Osteocyte (in vitro differentiated cells): ENCODE measurements at regions not wholly inside any gene's neighbourhood (a gene's known extent, or its start where the extent isn't known, plus 50 kb on each side); places are given as distances from the start of the nearest gene placed in this dataset.
"Not testable (repeated sequence)": the region's sequence is repeated elsewhere in the genome, so short reads cannot be mapped to it uniquely, and the experiment has no call there.

ENCODE experiments used
- DNase-seq: peaks from one replicate; pipeline ENCODE4 v3.0.0; 2021; ENCODE audit warnings: mixed read lengths; ENCODE audit not compliant: unreplicated experiment; ENCODE audit errors: extremely low spot score
- H3K27ac Mint-ChIP-seq: one replicate; pipeline ENCODE4 v1.8.0; 2021; ENCODE audit warnings: mild to moderate bottlenecking, mixed read lengths; ENCODE audit not compliant: unreplicated experiment
- H3K27me3 Mint-ChIP-seq: one replicate; pipeline ENCODE4 v1.8.0; 2021; ENCODE audit warnings: mixed read lengths; ENCODE audit not compliant: unreplicated experiment
- H3K36me3 Mint-ChIP-seq: one replicate; pipeline ENCODE4 v1.8.0; 2021; ENCODE audit warnings: mixed read lengths; ENCODE audit not compliant: unreplicated experiment
- H3K4me1 Mint-ChIP-seq: one replicate; pipeline ENCODE4 v1.8.0; 2021; ENCODE audit warnings: mixed read lengths; ENCODE audit not compliant: unreplicated experiment
- H3K4me3 Mint-ChIP-seq: one replicate; pipeline ENCODE4 v1.8.0; 2021; ENCODE audit warnings: mild to moderate bottlenecking, moderate library complexity, mixed read lengths; ENCODE audit not compliant: unreplicated experiment
- H3K9me3 Mint-ChIP-seq: one replicate; pipeline ENCODE4 v1.8.0; 2021; ENCODE audit warnings: mixed read lengths; ENCODE audit not compliant: unreplicated experiment
- TF ChIP-seq, protein P1 (sequence below): fragments of 200-600 bp; sonication (generic); IDR thresholded peaks from 2 replicates; pipeline ENCODE4 v1.5.0; 2021; ENCODE audit warnings: antibody characterized with exemption, mild to moderate bottlenecking, moderate library complexity

GRCh38 chr9:88628114-88628513 is 93.1 kb downstream of the NXNL2 start:
- Mint-ChIP-seq H3K4me1 (no peaks in the 10 kb centered on the region), H3K27me3 (peaks cover 8% of the 10 kb centered on the region), H3K9me3 (peaks cover 5% of the 10 kb centered on the region), H3K36me3 (no peaks in the 10 kb centered on the region), H3K27ac (no peak overlapping the region), H3K4me3 (no peak overlapping the region)
- DNase-seq: no peak
- TF ChIP-seq, protein P1, sequence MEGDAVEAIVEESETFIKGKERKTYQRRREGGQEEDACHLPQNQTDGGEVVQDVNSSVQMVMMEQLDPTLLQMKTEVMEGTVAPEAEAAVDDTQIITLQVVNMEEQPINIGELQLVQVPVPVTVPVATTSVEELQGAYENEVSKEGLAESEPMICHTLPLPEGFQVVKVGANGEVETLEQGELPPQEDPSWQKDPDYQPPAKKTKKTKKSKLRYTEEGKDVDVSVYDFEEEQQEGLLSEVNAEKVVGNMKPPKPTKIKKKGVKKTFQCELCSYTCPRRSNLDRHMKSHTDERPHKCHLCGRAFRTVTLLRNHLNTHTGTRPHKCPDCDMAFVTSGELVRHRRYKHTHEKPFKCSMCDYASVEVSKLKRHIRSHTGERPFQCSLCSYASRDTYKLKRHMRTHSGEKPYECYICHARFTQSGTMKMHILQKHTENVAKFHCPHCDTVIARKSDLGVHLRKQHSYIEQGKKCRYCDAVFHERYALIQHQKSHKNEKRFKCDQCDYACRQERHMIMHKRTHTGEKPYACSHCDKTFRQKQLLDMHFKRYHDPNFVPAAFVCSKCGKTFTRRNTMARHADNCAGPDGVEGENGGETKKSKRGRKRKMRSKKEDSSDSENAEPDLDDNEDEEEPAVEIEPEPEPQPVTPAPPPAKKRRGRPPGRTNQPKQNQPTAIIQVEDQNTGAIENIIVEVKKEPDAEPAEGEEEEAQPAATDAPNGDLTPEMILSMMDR: no peak

GRCh38 chr9:88628811-88629210 is 93.8 kb downstream of the NXNL2 start:
- Mint-ChIP-seq H3K9me3 (peaks cover 5% of the 10 kb centered on the region), H3K27ac (no peak overlapping the region), H3K4me1 (no peaks in the 10 kb centered on the region), H3K4me3 (no peak overlapping the region), H3K27me3 (peaks cover 8% of the 10 kb centered on the region), H3K36me3 (no peaks in the 10 kb centered on the region)
- no peak for DNase-seq
- TF ChIP-seq, protein P1: no peak

GRCh38 chr9:88630574-88630973 is 95.6 kb downstream of the NXNL2 start:
- H3K27ac Mint-ChIP-seq, H3K9me3 Mint-ChIP-seq, H3K4me1 Mint-ChIP-seq, H3K36me3 Mint-ChIP-seq, H3K4me3 Mint-ChIP-seq, DNase-seq, H3K27me3 Mint-ChIP-seq: not testable (repeated sequence)

GRCh38 chr9:88635151-88635550 is 100.2 kb downstream of the NXNL2 start:
- H3K4me3 Mint-ChIP-seq: no peak overlapping the region
- H3K27ac Mint-ChIP-seq: no peak overlapping the region
- DNase-seq: no peak
- no peaks in the 10 kb centered on the region for H3K36me3 Mint-ChIP-seq
- TF ChIP-seq, protein P1: no peak
- peaks cover 35% of the 10 kb centered on the region for H3K27me3 Mint-ChIP-seq
- peaks cover 20% of the 10 kb centered on the region for H3K9me3 Mint-ChIP-seq
- no peaks in the 10 kb centered on the region for H3K4me1 Mint-ChIP-seq

DNA sequence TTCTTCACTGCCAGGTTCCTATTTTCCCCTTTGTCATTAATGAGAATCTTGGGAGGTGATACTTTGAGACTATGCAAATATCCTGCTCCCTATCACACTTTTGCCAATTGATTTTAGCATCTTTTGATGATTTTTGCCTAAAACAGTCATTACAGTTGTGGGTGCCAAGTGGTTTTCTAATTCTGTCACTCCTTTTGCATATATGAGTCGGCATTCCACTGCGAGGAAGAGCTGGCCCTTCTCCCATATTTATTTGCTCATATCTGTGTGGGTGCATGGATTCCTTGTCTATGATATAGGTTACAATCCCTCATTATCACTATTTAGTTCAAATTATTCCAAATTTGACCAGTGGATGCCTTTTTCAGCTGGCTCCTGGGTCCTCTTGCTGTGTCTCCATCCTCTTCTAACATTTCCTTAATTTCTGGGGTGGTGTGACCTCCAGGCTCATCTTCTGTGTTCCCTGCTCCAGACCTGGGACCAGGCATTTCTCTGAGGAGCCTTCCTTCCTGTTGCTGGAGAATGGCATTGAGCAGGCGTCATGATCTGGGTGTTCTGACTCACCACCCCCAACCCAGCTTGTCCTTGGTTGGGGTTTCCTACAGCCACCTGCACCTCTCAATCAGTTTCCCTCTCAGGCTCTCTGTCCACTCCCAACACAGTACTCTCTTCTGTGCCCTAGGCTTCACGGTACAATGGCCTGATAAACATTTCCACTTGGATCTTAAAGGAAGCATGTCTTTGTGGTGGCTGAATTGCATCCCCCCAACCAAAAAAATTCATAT is 106.7 kb downstream of the NXNL2 start:
- no peak for DNase-seq
- Mint-ChIP-seq H3K9me3 (peaks cover 11% of the 10 kb centered on the region), H3K27ac (no peak overlapping the region), H3K36me3 (no peaks in the 10 kb centered on the region), H3K27me3 (peaks cover 41% of the 10 kb centered on the region), H3K4me3 (no peak overlapping the region), H3K4me1 (peaks cover 2% of the 10 kb centered on the region)
- TF ChIP-seq, protein P1: no peak
